HEK293T (cell line): ENCODE measurements at regions not wholly inside any gene's neighbourhood (a gene's known extent, or its start where the extent isn't known, plus 50 kb on each side); places are given as distances from the start of the nearest gene placed in this dataset.

Experiments used
- ARNT ChIP-seq: fragments of 450-650 bp; IDR thresholded peaks from 2 replicates; pipeline ENCODE4 v1.6.1; 2017; ENCODE audit warnings: mild to moderate bottlenecking
- CTBP1 ChIP-seq: fragments of 450-650 bp; IDR thresholded peaks from 2 replicates; pipeline ENCODE4 v1.6.1; 2016; ENCODE audit warnings: borderline replicate concordance
- FOXA1 ChIP-seq: fragments of 450-650 bp; IDR thresholded peaks from 2 replicates; pipeline ENCODE4 v1.6.1; 2016; ENCODE audit warnings: mild to moderate bottlenecking
- FOXK2 ChIP-seq: fragments of 450-650 bp; IDR thresholded peaks from 2 replicates; pipeline ENCODE4 v1.6.1; 2016; ENCODE audit warnings: mild to moderate bottlenecking
- FOXM1 ChIP-seq: fragments of 450-650 bp; IDR thresholded peaks from 2 replicates; pipeline ENCODE4 v1.6.1; 2017; ENCODE audit warnings: mild to moderate bottlenecking, borderline replicate concordance
- HDGF ChIP-seq: fragments of 450-650 bp; IDR thresholded peaks from 2 replicates; pipeline ENCODE4 v1.6.1; 2017; ENCODE audit warnings: antibody characterized with exemption, borderline replicate concordance
- LEF1 ChIP-seq: fragments of 450-650 bp; IDR thresholded peaks from 2 replicates; pipeline ENCODE4 v1.6.1; 2017; ENCODE audit warnings: mild to moderate bottlenecking, borderline replicate concordance
- NFRKB ChIP-seq: fragments of 450-650 bp; IDR thresholded peaks from 2 replicates; pipeline ENCODE4 v1.6.1; 2016; ENCODE audit warnings: mild to moderate bottlenecking, moderate library complexity
- SP1 ChIP-seq: fragments of 450-650 bp; IDR thresholded peaks from 2 replicates; pipeline ENCODE4 v1.6.1; 2017
- ZNF384 ChIP-seq: fragments of 450-650 bp; IDR thresholded peaks from 2 replicates; pipeline ENCODE4 v1.6.1; 2016
- TF ChIP-seq, protein P1 (sequence below): fragments of 450-650 bp; IDR thresholded peaks from 2 replicates; pipeline ENCODE4 v1.6.1; 2016

DNA sequence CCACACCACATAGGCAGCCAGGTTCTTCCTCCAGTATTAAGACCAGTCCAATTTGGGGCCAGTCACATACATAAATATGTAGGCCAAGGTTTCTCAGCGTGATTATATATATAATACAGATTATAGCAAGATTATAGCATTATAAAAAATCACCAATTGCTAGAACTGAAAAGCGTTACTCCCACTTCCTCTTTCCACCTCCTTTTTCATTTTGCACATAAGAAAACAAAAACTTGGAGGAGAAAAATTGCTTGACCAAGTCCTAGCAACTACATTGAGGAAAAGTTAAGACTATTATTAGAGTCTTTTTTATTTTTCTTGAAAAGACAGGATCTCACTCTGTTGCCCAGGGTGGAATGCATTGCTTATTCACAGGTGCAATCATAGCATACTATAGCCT is 262.7 kb upstream of the KCNN2 start:
- TF ChIP-seq FOXM1 (no peak), ZNF384 (no peak), FOXA1 (no peak), FOXK2 (no peak), NFRKB (no peak), LEF1 (no peak), ARNT (no peak), SP1 (no peak), CTBP1 (no peak), HDGF (no peak)
- TF ChIP-seq, protein P1, sequence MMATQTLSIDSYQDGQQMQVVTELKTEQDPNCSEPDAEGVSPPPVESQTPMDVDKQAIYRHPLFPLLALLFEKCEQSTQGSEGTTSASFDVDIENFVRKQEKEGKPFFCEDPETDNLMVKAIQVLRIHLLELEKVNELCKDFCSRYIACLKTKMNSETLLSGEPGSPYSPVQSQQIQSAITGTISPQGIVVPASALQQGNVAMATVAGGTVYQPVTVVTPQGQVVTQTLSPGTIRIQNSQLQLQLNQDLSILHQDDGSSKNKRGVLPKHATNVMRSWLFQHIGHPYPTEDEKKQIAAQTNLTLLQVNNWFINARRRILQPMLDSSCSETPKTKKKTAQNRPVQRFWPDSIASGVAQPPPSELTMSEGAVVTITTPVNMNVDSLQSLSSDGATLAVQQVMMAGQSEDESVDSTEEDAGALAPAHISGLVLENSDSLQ: no peak
